Endometrial microvascular endothelial cells (primary cell): ENCODE measurements at regions not wholly inside any gene's neighbourhood (a gene's known extent, or its start where the extent isn't known, plus 50 kb on each side); places are given as distances from the start of the nearest gene placed in this dataset.

Experiments used
- in situ Hi-C: cut with HindIII; loops from 2 replicates; pipeline ENCODE4 v1.10.0; 2017; ENCODE audit warnings: low sequenced_read_pairs, low pct_unique_long_range_greater_than_20kb; ENCODE audit errors: inconsistent ontology term

- in situ Hi-C loops, result no loop called here
Measured at GRCh38 chr9:80945436-80945835, 743.9 kb downstream of the TLE1 start.

- in situ Hi-C loops, result no loop called here
Measured at GRCh38 chr9:80937645-80938044, 751.7 kb downstream of the TLE1 start.

- in situ Hi-C loops, result no loop called here
Measured at GRCh38 chr9:80934095-80934494, 755.3 kb downstream of the TLE1 start.

- in situ Hi-C loops, result no loop called here
Measured at GRCh38 chr9:80932947-80933780, 756.2 kb downstream of the TLE1 start.

- in situ Hi-C loops, result no loop called here
Measured at GRCh38 chr9:80932181-80932580, 757.2 kb downstream of the TLE1 start.

- in situ Hi-C loops, result no loop called here
Measured at GRCh38 chr9:80931163-80931562, 758.2 kb downstream of the TLE1 start.

- in situ Hi-C loops, result no loop called here
Measured at GRCh38 chr9:80928697-80929096, 760.6 kb downstream of the TLE1 start.

- in situ Hi-C loops, result no loop called here
Measured at GRCh38 chr9:80926611-80927010, 762.7 kb downstream of the TLE1 start.

- in situ Hi-C loops, result no loop called here
Measured at GRCh38 chr9:80922544-80922943, 766.8 kb downstream of the TLE1 start.

- in situ Hi-C loops, result no loop called here
Measured at GRCh38 chr9:80906728-80907127, 782.6 kb downstream of the TLE1 start.

- in situ Hi-C loops, result no loop called here
Measured at GRCh38 chr9:80899208-80899607, 790.1 kb downstream of the TLE1 start.

- in situ Hi-C loops, result no loop called here
Measured at GRCh38 chr9:80893190-80893589, 796.2 kb downstream of the TLE1 start.

GRCh38 chr9:80892703-80893102, 796.6 kb downstream of the TLE1 start:
- in situ Hi-C loops, result no loop called here

GRCh38 chr9:80890124-80890523, 799.2 kb downstream of the TLE1 start:
- in situ Hi-C loops, result no loop called here

- in situ Hi-C loops, result no loop called here
Measured at GRCh38 chr9:80885894-80886293, 803.5 kb downstream of the TLE1 start.

- in situ Hi-C loops, result no loop called here
Measured at GRCh38 chr9:80883826-80884579, 805.3 kb downstream of the TLE1 start.

- in situ Hi-C loops, result no loop called here
Measured at GRCh38 chr9:80883426-80883825, 805.9 kb downstream of the TLE1 start.

GRCh38 chr9:80881940-80882339, 807.4 kb downstream of the TLE1 start:
- in situ Hi-C loops, result no loop called here

- in situ Hi-C loops, result no loop called here
Measured at GRCh38 chr9:80881320-80881719, 808.0 kb downstream of the TLE1 start.

- in situ Hi-C loops, result no loop called here
Measured at GRCh38 chr9:80878556-80878955, 810.8 kb downstream of the TLE1 start.
